Fibroblast of upper back skin (primary cell): ENCODE measurements at regions not wholly inside any gene's neighbourhood (a gene's known extent, or its start where the extent isn't known, plus 50 kb on each side); places are given as distances from the start of the nearest gene placed in this dataset.
"Not testable (repeated sequence)": the region's sequence is repeated elsewhere in the genome, so short reads cannot be mapped to it uniquely, and the experiment has no call there.

Experiments used
- DNase-seq: peaks from one replicate; pipeline ENCODE4 v3.0.0-alpha.2; 2013

GRCh38 chr13:84645196-84646012 is 763.1 kb upstream of the SLITRK1 start:
- peak; percentile 94 for DNase-seq

DNA sequence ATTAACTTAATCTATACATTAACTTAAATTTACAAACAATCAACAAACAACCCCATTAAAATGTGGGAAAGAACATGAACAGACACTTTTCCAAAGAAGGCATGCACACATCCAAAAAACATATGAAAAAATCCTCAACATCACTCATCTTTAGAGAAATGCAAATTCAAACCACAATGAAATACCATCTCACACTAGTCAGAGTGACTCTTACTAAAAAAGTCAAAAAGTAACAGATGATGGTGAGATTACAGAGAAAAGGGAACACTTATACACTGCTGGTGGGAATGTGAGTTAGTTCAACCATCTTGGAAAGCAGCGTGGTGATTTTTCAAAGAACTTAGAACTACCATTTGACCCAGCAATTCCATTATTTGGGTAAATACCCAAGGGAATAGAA is 759.2 kb upstream of the SLITRK1 start:
- peak; percentile 80 for DNase-seq

- DNase-seq = no peak
These were observed 758.4 kb upstream of the SLITRK1 start for GRCh38 chr13:84640691-84641090.

GRCh38 chr13:84630476-84630875 is 748.2 kb upstream of the SLITRK1 start:
- DNase-seq = no peak

- DNase-seq = no peak
These were observed 734.6 kb upstream of the SLITRK1 start for GRCh38 chr13:84616864-84617263.

- peak; percentile 69 for DNase-seq
These were observed 727.4 kb upstream of the SLITRK1 start for GRCh38 chr13:84609716-84610115.

DNA sequence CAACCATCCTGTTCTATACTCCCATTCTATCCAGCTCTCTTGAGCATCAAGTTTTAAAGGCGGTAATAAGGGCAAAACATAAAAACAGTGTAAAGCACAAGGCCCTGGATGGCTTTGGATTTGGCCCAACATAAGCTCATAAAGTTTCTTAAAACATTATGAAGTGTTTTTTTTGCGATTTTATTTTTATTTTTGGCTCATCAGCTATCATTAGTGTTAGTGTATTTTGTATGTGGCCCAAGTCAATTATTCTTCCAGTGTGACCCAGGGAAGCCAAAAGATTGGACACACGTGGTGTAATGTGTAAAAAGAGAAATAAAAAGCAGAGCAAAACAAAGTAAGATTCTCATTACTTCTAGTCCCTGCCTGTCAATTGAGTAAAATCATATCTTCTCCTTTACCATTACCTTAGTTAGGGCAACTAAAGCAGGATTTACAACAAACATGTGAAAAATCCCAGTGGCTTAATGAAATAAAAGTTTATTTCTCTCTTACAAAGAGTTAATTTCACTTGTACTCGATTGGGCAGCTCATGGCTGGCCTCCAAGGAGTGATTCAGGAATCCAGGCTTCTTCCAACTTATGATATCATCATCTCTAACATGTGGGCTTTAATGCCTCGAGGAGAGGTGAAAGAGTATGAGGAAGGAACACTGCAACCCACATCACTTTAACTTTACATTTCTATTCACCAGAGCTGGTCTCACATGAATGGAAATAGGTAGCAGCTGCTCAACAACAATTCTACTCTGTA is 725.2 kb upstream of the SLITRK1 start:
- peak; percentile 86 for DNase-seq

DNA sequence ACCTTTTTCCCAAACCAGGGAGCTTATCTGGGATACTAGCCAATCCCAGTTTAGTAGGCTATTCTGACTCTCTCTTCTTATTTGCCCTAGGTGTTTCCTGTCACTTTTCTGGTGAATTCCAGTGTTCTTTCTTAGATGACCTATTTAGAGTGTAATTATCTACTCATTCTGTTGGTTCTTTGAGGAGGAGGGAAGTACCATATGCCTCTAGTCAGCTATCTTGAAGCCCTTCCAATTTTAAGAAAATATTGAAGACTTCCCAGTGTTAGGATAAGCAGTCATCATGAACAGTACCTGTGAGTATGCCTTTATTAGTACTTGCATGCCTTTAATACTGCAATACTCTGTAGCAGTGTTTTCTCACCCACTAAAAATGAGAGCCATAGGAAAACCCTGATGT is 724.3 kb upstream of the SLITRK1 start:
- DNase-seq = no peak

GRCh38 chr13:84605927-84606326 is 723.7 kb upstream of the SLITRK1 start:
- no peak for DNase-seq

DNA sequence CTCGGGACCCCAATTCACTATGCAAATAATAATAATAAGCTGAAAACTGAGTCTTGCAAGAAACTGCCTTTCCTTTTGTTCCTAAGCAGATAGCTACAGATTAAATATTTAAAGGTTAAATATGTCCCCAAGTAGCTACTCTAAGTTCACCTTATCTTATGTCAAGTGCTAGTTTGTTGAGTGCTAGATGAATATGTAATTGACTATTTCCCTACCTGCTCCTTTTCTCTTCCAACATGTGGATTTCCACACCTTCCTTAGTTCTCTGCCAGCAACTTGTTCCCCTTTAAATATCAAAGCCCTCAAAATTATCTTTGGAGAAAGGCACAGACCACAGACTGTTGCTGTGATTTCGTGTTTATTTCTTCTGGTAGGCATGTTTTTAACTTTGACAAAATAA is 709.2 kb upstream of the SLITRK1 start:
- no peak for DNase-seq

- DNase-seq = no peak
These were observed 708.4 kb upstream of the SLITRK1 start for GRCh38 chr13:84590663-84591062.

DNA sequence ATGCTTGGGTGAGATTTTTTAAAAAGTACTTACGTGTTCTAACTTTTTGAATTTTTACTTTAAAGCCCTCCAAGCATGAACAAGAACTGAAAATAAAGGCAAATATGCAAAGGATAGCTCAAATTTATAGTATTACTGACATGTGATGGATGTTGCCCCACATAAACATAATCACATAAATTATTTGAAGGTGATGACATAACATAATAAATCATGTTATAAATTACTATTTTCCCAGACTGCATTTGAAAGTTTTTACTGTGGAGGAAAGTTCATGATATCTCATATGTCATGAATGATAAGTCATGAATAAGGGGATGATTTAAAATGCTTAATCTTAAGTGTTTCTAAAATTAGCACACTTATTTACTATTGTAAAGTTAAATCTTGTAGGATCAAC is 705.7 kb upstream of the SLITRK1 start:
- no peak for DNase-seq

- not testable (repeated sequence) for DNase-seq
These were observed 697.6 kb upstream of the SLITRK1 start for GRCh38 chr13:84579901-84580300.

GRCh38 chr13:84574851-84575250 is 692.6 kb upstream of the SLITRK1 start:
- peak; percentile 53 for DNase-seq

DNA sequence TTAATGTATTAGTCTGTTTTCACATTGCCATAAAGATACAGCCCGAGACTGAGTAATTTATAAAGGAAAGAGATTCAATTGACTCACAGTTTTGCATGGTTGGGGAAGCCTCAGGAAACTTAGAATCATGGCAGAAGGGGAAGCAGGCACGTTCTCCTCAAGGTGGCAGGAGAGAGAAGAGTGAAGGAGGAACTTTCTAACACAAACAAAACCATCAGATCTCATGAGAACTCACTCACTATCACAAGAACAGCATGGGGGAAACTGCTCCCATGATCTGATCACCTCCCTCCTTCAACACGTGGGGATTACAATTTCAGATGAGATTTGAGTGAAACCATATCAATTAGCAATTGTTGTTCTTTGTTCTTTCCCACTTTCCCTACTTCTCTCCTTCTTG is 689.0 kb upstream of the SLITRK1 start:
- DNase-seq = no peak

- peak; percentile 19 for DNase-seq
These were observed 688.6 kb upstream of the SLITRK1 start for GRCh38 chr13:84570831-84571230.

- DNase-seq = peak; percentile 16
These were observed 687.1 kb upstream of the SLITRK1 start for GRCh38 chr13:84569366-84569765.

DNA sequence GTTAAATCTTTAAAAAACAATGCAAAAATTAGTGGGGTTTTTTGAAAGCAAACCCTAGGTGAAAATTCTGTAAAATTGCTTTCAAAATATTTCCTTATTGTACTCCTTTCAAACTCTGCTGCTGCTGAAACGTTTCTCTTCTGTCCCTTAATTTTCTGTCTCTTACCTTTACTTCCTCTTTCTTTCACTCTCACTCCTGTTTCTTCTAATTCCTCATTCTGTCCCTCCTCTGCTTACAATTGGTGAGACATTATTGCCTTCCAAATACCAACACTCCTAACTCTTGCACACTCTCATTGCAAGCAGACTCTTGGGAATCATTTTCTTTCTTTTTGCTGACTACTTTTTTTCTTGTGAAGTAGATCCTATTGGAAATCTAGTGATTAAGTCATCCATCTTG is 685.6 kb upstream of the SLITRK1 start:
- no peak for DNase-seq

GRCh38 chr13:84566780-84567179 is 684.5 kb upstream of the SLITRK1 start:
- no peak for DNase-seq

- no peak for DNase-seq
These were observed 681.3 kb upstream of the SLITRK1 start for GRCh38 chr13:84563611-84564010.

- no peak for DNase-seq
These were observed 671.0 kb upstream of the SLITRK1 start for GRCh38 chr13:84553227-84553626.

- DNase-seq = no peak
These were observed 661.7 kb upstream of the SLITRK1 start for GRCh38 chr13:84543962-84544361.

DNA sequence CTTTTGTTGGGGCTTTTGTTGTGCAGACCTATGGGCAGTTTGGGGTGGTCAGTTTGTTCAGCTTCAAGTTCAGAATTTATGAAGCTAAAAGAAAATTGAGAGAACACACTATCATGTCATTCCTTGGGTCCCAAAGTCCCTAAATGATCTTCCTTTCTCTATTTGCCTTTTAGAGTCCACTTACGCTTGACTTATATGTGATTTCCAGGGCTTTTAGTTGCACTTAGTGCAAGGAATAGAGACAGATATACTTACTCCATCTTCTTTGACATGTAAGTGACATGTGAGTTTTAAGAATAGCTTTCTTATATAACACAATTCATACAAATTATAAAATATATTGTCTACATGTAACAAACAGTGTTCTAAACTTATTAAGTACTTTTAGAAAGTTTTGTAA is 660.1 kb upstream of the SLITRK1 start:
- no peak for DNase-seq

- DNase-seq = no peak
These were observed 654.6 kb upstream of the SLITRK1 start for GRCh38 chr13:84536906-84537305.
